GM12878 (cell line): ENCODE measurements at regions not wholly inside any gene's neighbourhood (a gene's known extent, or its start where the extent isn't known, plus 50 kb on each side); places are given as distances from the start of the nearest gene placed in this dataset.

Experiments
- ATAC-seq: fragments of 200-7000 bp; cut with Tn5 transposase; 3 replicates; pipeline ENCODE4 v1.9.1; 2020; ENCODE audit warnings: mild to moderate bottlenecking, moderate library complexity
- BruUV-seq: library from RNA; stranded (reverse); fragments of 400-500 nt; replicated peaks from 2 replicates; lab custom pipeline; 2021; lab: Mats Ljungman, UMichigan
- CTCF ChIA-PET: fragments of 300-600 bp; sonication (Branson Sonifier 250); formaldehyde crosslinking; extraction: SDS; loops from one replicate; lab custom pipeline; 2021; ENCODE audit warnings: inconsistent platforms; lab: Yijun Ruan, JAX
- POLR2A ChIA-PET: fragments of 350-600 bp; formaldehyde crosslinking; extraction: SDS; loops from one replicate; lab custom pipeline; 2021; ENCODE audit warnings: inconsistent platforms; lab: Charles Lee
- RAD21 ChIA-PET: fragments of 300-600 bp; sonication (Branson Sonifier 250); formaldehyde crosslinking; loops from one replicate; lab custom pipeline; 2023; ENCODE audit warnings: antibody characterized with exemption; ENCODE audit not compliant: unreplicated experiment; lab: Charles Lee
- SMC1A ChIA-PET: fragments of 300-600 bp; sonication (Branson Sonifier 250); formaldehyde crosslinking; loops from one replicate; lab custom pipeline; 2023; ENCODE audit not compliant: unreplicated experiment, uncharacterized antibody; lab: Charles Lee
- DNase-seq: peaks from one replicate; pipeline ENCODE4 v3.0.0-alpha.2; 2011; ENCODE audit warnings: low read depth, low spot score
- FAIRE-seq: peaks from 3 replicates; lab custom pipeline; 2011; peaks lifted over from hg19 to GRCh38; lab: Jason Lieb, UNC
- H2AFZ ChIP-seq: 2 replicates; pipeline ENCODE4 v1.6.0; 2011; ENCODE audit warnings: low read depth, low read length, control low read depth; ENCODE audit not compliant: control insufficient read depth
- H3K27ac ChIP-seq: 2 replicates; pipeline ENCODE4 v1.5.1; 2011; ENCODE audit warnings: control low read depth; ENCODE audit not compliant: control insufficient read depth, insufficient read depth
- H3K27me3 ChIP-seq, 2 experiments: replicated peaks in 1 of 2; 2 replicates each; pipeline versions ENCODE4 v1.6.0 to v1.6.1; 2011; ENCODE audit warnings: low read length in 1 of 2; ENCODE audit not compliant: control insufficient read depth in 2 of 2, insufficient read depth in 2 of 2
- H3K36me3 ChIP-seq, 2 experiments: 2 replicates each; pipeline ENCODE4 v1.5.1; 2011; ENCODE audit warnings: low read length in 1 of 2; ENCODE audit not compliant: control insufficient read depth in 2 of 2, insufficient read depth in 2 of 2
- H3K4me1 ChIP-seq: 2 replicates; pipeline ENCODE4 v1.6.1; 2011; ENCODE audit warnings: mild to moderate bottlenecking, low read length, moderate library complexity, mixed read lengths; ENCODE audit not compliant: control insufficient read depth, insufficient read depth
- H3K4me2 ChIP-seq: 2 replicates; pipeline ENCODE4 v1.6.0; 2011; ENCODE audit warnings: control low read depth; ENCODE audit not compliant: control insufficient read depth, insufficient read depth
- H3K4me3 ChIP-seq: fragments of 200-600 bp; sonication (generic); 2 replicates; pipeline ENCODE4 v1.5.1; 2016
- H3K79me2 ChIP-seq: 2 replicates; pipeline ENCODE4 v1.6.0; 2011; ENCODE audit warnings: low read length; ENCODE audit not compliant: control insufficient read depth, insufficient read depth
- H3K9ac ChIP-seq: 2 replicates; pipeline ENCODE4 v1.8.0; 2011; ENCODE audit warnings: low read length, control low read depth, mixed read lengths; ENCODE audit not compliant: control insufficient read depth, insufficient read depth
- H3K9me3 ChIP-seq: replicated peaks from 3 replicates; pipeline ENCODE4 v1.5.1; 2011; ENCODE audit warnings: mild to moderate bottlenecking, low read length; ENCODE audit not compliant: control insufficient read depth, insufficient read depth
- H4K20me1 ChIP-seq: 2 replicates; pipeline ENCODE4 v1.6.0; 2011; ENCODE audit not compliant: control insufficient read depth, insufficient read depth
- BMI1 ChIP-seq: fragments of 450-650 bp; IDR thresholded peaks from 2 replicates; pipeline ENCODE4 v1.6.1; 2016; ENCODE audit warnings: mild to moderate bottlenecking, moderate library complexity, borderline replicate concordance
- NFIC ChIP-seq: IDR thresholded peaks from 2 replicates; pipeline ENCODE4 v1.6.1; 2012; ENCODE audit warnings: low read depth, mild to moderate bottlenecking, inconsistent platforms, low read length, moderate library complexity
- NFXL1 ChIP-seq: fragments of 450-650 bp; IDR thresholded peaks from 2 replicates; pipeline ENCODE4 v1.6.1; 2017; ENCODE audit warnings: antibody characterized with exemption, mild to moderate bottlenecking, borderline replicate concordance
- NRF1 ChIP-seq: conservative IDR thresholded peaks from 2 replicates; pipeline ENCODE4 v1.6.1; 2011; ENCODE audit warnings: mild to moderate bottlenecking, low read depth, low read length, improper control_type of control experiment
- POLR2AphosphoS2 ChIP-seq: IDR thresholded peaks from 2 replicates; pipeline ENCODE4 v1.6.1; 2011; ENCODE audit warnings: low read depth, mild to moderate bottlenecking, low read length, improper control_type of control experiment, moderate library complexity
- RCOR1 ChIP-seq: conservative IDR thresholded peaks from 2 replicates; pipeline ENCODE4 v1.6.1; 2012; ENCODE audit warnings: low read depth, low read length, improper control_type of control experiment
- RELA ChIP-seq: fragments of 450-650 bp; IDR thresholded peaks from 2 replicates; pipeline ENCODE4 v1.8.0; 2014; ENCODE audit warnings: borderline replicate concordance; ENCODE audit not compliant: partially characterized antibody
- SMAD5 ChIP-seq: IDR thresholded peaks from 2 replicates; pipeline ENCODE4 v1.6.1; 2016; ENCODE audit warnings: antibody characterized with exemption, low read depth
- TCF3 ChIP-seq: IDR thresholded peaks from 2 replicates; pipeline ENCODE4 v1.6.1; 2012; ENCODE audit warnings: low read depth, mild to moderate bottlenecking, low read length, borderline replicate concordance; ENCODE audit not compliant: insufficient read depth
- USF1 ChIP-seq: IDR thresholded peaks from 2 replicates; pipeline ENCODE4 v1.6.1; 2011; ENCODE audit warnings: borderline replicate concordance, low read depth, mild to moderate bottlenecking, moderate library complexity, mixed read lengths, low read length; ENCODE audit not compliant: insufficient read depth; ENCODE audit errors: extremely low read length
- YY1 ChIP-seq: IDR thresholded peaks from 2 replicates; pipeline ENCODE4 v1.6.1; 2011; ENCODE audit warnings: low read depth, mild to moderate bottlenecking, low read length
- WGBS: methylation state at CpG from one replicate; pipeline ENCODE4 v1.1.6; 2016; ENCODE audit warnings: low lambda C conversion rate; ENCODE audit not compliant: insufficient replicate concordance, insufficient coverage; ENCODE audit errors: missing lambda C conversion rate; 5-methylcytosine and 5-hydroxymethylcytosine counted together
- in situ Hi-C: fragments of 300-500 bp; cut with MboI; formaldehyde crosslinking; loops from 9 replicates; pipeline ENCODE4 v1.14.3; 2018; ENCODE audit warnings: mixed read lengths
- intact Hi-C: fragments of 100-400 bp; cut with micrococcal nuclease; formaldehyde crosslinking; loops from one replicate; pipeline ENCODE4 v1.14.2; 2022; ENCODE audit not compliant: unreplicated experiment
- TF ChIP-seq, protein P1 (sequence below): fragments of 450-650 bp; IDR thresholded peaks from 2 replicates; pipeline ENCODE4 v1.6.1; 2016; ENCODE audit warnings: mild to moderate bottlenecking, moderate library complexity, borderline replicate concordance
- TF ChIP-seq, protein P2 (sequence below): fragments of 450-650 bp; IDR thresholded peaks from 2 replicates; pipeline ENCODE4 v1.6.1; 2017; ENCODE audit warnings: mild to moderate bottlenecking

GRCh38 chr2:21730141-21730540 lies 606.4 kb downstream of the TDRD15 start:
- intact Hi-C loops, result no loop called here
- DNase-seq, result no peak
- TF ChIP-seq RELA, result no peak
- TF ChIP-seq, protein P1, sequence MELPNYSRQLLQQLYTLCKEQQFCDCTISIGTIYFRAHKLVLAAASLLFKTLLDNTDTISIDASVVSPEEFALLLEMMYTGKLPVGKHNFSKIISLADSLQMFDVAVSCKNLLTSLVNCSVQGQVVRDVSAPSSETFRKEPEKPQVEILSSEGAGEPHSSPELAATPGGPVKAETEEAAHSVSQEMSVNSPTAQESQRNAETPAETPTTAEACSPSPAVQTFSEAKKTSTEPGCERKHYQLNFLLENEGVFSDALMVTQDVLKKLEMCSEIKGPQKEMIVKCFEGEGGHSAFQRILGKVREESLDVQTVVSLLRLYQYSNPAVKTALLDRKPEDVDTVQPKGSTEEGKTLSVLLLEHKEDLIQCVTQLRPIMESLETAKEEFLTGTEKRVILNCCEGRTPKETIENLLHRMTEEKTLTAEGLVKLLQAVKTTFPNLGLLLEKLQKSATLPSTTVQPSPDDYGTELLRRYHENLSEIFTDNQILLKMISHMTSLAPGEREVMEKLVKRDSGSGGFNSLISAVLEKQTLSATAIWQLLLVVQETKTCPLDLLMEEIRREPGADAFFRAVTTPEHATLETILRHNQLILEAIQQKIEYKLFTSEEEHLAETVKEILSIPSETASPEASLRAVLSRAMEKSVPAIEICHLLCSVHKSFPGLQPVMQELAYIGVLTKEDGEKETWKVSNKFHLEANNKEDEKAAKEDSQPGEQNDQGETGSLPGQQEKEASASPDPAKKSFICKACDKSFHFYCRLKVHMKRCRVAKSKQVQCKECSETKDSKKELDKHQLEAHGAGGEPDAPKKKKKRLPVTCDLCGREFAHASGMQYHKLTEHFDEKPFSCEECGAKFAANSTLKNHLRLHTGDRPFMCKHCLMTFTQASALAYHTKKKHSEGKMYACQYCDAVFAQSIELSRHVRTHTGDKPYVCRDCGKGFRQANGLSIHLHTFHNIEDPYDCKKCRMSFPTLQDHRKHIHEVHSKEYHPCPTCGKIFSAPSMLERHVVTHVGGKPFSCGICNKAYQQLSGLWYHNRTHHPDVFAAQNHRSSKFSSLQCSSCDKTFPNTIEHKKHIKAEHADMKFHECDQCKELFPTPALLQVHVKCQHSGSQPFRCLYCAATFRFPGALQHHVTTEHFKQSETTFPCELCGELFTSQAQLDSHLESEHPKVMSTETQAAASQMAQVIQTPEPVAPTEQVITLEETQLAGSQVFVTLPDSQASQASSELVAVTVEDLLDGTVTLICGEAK, result no peak
- TF ChIP-seq POLR2AphosphoS2, result no peak
- no peak for TF ChIP-seq RCOR1
- TF ChIP-seq YY1, result no peak
- no peak for TF ChIP-seq SMAD5
- no peak for TF ChIP-seq BMI1
- no peak for TF ChIP-seq TCF3
- TF ChIP-seq NRF1, result no peak
- TF ChIP-seq, protein P2, sequence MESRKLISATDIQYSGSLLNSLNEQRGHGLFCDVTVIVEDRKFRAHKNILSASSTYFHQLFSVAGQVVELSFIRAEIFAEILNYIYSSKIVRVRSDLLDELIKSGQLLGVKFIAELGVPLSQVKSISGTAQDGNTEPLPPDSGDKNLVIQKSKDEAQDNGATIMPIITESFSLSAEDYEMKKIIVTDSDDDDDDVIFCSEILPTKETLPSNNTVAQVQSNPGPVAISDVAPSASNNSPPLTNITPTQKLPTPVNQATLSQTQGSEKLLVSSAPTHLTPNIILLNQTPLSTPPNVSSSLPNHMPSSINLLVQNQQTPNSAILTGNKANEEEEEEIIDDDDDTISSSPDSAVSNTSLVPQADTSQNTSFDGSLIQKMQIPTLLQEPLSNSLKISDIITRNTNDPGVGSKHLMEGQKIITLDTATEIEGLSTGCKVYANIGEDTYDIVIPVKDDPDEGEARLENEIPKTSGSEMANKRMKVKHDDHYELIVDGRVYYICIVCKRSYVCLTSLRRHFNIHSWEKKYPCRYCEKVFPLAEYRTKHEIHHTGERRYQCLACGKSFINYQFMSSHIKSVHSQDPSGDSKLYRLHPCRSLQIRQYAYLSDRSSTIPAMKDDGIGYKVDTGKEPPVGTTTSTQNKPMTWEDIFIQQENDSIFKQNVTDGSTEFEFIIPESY, result no peak
- no peak for TF ChIP-seq USF1
- TF ChIP-seq NFXL1, result no peak
- TF ChIP-seq NFIC, result no peak
- FAIRE-seq, result no peak
- POLR2A ChIA-PET, result no interaction called here
- Histone ChIP-seq H3K9ac (no peak overlapping the region), H4K20me1 (no peaks in the 10 kb centered on the region), H3K27ac (no peak overlapping the region), H3K36me3 (no peaks in the 10 kb centered on the region), H3K79me2 (no peaks in the 10 kb centered on the region), H3K4me2 (no peak overlapping the region), H3K4me1 (no peaks in the 10 kb centered on the region), H3K27me3 (no peaks in the 10 kb centered on the region), H3K9me3 (no peaks in the 10 kb centered on the region), H2AFZ (no peak overlapping the region), H3K4me3 (no peak overlapping the region)
- in situ Hi-C loops, result no loop called here
- ATAC-seq, result no peak
- SMC1A ChIA-PET, result no interaction called here
- 26% methylated on average over 3 of the region's 3 CpGs for WGBS
- RAD21 ChIA-PET, result no interaction called here
- CTCF ChIA-PET, result no interaction called here
- BruUV-seq, result no TSS peak
